A673 (cell line): ENCODE measurements at regions not wholly inside any gene's neighbourhood (a gene's known extent, or its start where the extent isn't known, plus 50 kb on each side); places are given as distances from the start of the nearest gene placed in this dataset.

Experiments used
- EZH2 ChIP-seq: fragments of 200-600 bp; sonication (generic); IDR thresholded peaks from 2 replicates; pipeline ENCODE4 v1.6.1; 2017; ENCODE audit warnings: borderline replicate concordance, low read depth, mild to moderate bottlenecking, mixed read lengths, antibody characterized with exemption, low read length; ENCODE audit not compliant: poor library complexity, severe bottlenecking
- TF ChIP-seq, protein P1 (sequence below): fragments of 300-800, 200-600 bp; sonication (generic); conservative IDR thresholded peaks from 2 replicates; pipeline ENCODE4 v1.5.1; 2017; ENCODE audit warnings: low read depth, mild to moderate bottlenecking, antibody characterized with exemption, low read length, moderate library complexity, mixed read lengths

GRCh38 chr13:31060655-31061054 is 101.0 kb downstream of the HSPH1 start:
- TF ChIP-seq, protein P1, sequence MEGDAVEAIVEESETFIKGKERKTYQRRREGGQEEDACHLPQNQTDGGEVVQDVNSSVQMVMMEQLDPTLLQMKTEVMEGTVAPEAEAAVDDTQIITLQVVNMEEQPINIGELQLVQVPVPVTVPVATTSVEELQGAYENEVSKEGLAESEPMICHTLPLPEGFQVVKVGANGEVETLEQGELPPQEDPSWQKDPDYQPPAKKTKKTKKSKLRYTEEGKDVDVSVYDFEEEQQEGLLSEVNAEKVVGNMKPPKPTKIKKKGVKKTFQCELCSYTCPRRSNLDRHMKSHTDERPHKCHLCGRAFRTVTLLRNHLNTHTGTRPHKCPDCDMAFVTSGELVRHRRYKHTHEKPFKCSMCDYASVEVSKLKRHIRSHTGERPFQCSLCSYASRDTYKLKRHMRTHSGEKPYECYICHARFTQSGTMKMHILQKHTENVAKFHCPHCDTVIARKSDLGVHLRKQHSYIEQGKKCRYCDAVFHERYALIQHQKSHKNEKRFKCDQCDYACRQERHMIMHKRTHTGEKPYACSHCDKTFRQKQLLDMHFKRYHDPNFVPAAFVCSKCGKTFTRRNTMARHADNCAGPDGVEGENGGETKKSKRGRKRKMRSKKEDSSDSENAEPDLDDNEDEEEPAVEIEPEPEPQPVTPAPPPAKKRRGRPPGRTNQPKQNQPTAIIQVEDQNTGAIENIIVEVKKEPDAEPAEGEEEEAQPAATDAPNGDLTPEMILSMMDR = no peak
- no peak for TF ChIP-seq EZH2
